Ovary (tissue), 7 donors: ENCODE measurements at regions not wholly inside any gene's neighbourhood (a gene's known extent, or its start where the extent isn't known, plus 50 kb on each side); places are given as distances from the start of the nearest gene placed in this dataset.

Experiments used
- DNase-seq, 5 donors: peaks; one replicate each; pipeline ENCODE4 v3.0.0-alpha.2; 2019 to 2020
- H3K27ac ChIP-seq, 2 donors: fragments of 200-600 bp; one replicate each; pipeline versions ENCODE4 v1.5.1 to v1.8.0; 2019 to 2022
- H3K27me3 ChIP-seq: fragments of 200-600 bp; one replicate; pipeline ENCODE4 v1.8.0; 2022
- H3K36me3 ChIP-seq: fragments of 200-600 bp; sonication (generic); one replicate; pipeline ENCODE4 v1.5.1; 2019
- H3K4me1 ChIP-seq: one replicate; pipeline ENCODE4 v1.8.1; 2013; ENCODE audit warnings: mild to moderate bottlenecking, moderate library complexity; ENCODE audit not compliant: insufficient read depth
- H3K4me3 ChIP-seq: fragments of 200-600 bp; sonication (generic); one replicate; pipeline ENCODE4 v1.5.1; 2017
- H3K9me3 ChIP-seq, 2 donors: fragments of 200-600 bp in 1 of 2; sonication (generic) in 1 of 2; one replicate each; pipeline versions ENCODE4 v1.5.1 to v1.8.1; 2013 to 2019; ENCODE audit warnings: mild to moderate bottlenecking in 1 of 2, moderate library complexity in 1 of 2
- CTCF ChIP-seq, 3 donors: fragments of 450-650 bp in 2 of 3; fragments of 200-600 bp in 1 of 3; IDR thresholded peaks; one replicate each; pipeline versions ENCODE4 v1.5.1 to v1.8.0; 2016 to 2022; ENCODE audit warnings: antibody characterized with exemption in 3 of 3, mild to moderate bottlenecking in 1 of 3
- EP300 ChIP-seq: sonication (generic); formaldehyde crosslinking; IDR thresholded peaks from one replicate; pipeline ENCODE4 v1.6.1; 2017; ENCODE audit warnings: antibody characterized with exemption
- POLR2A ChIP-seq: fragments of 450-650 bp; IDR thresholded peaks from one replicate; pipeline ENCODE4 v1.6.1; 2017; ENCODE audit warnings: antibody characterized with exemption, mild to moderate bottlenecking, moderate library complexity
- WGBS, 3 donors: extraction: QIAGEN DNeasy Blood & Tissue Kit in 1 of 3; methylation state at CpG; one replicate each; pipeline versions ENCODE4 v1.1.5 to v1.1.7; 2013 to 2017; 5-methylcytosine and 5-hydroxymethylcytosine counted together
- intact Hi-C, 4 donors: fragments of 100-400 bp; cut with DNase I; formaldehyde crosslinking; loops; one replicate each; pipeline versions ENCODE4 v1.11.0 to v1.15.1; 2022 to 2023
- donor health status: DM: no; HTN: no; CAD: no; lungs with moderate emphysema.
- donor health status: DM: no; HTN: no; CAD: no.
- donor health status: Bipolar disorder and iron deficiency.
- donor health status: DM: no; HTN: no; CAD: no.
- donor health status: DM: yes; HTN: yes; CAD: no.

DNA sequence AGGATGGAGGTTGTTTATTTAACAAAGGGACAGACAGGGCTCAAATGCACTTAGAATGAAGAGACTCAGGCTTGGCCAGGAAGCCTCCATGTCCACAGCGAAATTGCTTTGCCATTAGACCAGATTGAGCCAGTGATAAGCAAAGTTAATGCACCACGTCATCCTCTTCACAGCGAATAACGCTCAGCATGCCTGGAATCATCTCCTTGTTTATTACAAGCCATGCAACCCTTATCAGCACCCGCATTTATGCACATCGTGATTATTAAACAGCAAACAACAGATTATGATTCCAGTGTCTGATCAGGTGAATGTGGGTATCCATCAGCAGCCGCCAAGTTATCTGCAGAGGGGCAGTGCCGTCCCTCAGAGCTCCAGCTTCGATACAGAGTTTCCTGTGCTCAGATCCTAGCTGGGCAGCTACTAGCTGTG is 175.0 kb upstream of the TMEM132C start:
- no peak for TF ChIP-seq EP300
- TF ChIP-seq CTCF (IDR thresholded peaks at IDR 0.05) = no peak
- TF ChIP-seq POLR2A = no peak
- intact Hi-C loops = no loop called here
- Histone ChIP-seq H3K4me3 (no peak overlapping the region), H3K36me3 (no peaks in the 10 kb centered on the region), H3K4me1 (no peaks in the 10 kb centered on the region), H3K9me3 (no peaks in the 10 kb centered on the region), H3K27me3 (no peaks in the 10 kb centered on the region), H3K27ac (no peak overlapping the region)
- WGBS, 3 donors = 60 to 67% (median 61%) methylated on average over 9 of the region's 9 CpGs
- DNase-seq = no peak

DNA sequence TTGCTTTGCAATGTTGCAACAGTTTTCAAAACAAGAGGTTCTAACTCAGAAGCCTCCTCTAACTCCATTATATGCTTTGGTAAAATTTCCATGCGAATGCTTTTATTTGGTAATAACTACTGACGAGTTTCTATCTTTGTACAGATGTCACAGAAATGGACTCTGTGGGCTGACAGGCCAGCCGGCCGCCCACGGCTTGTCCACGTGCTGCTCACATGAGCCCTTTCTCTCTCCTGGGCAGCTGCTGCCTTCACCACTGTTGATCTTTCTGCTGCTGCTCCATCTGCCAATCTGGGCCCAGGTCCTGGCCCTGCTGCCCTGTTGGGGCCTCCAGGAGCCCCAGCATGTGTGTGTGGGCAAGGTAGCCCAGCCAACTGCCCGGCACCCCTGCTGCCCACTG is 168.2 kb upstream of the TMEM132C start:
- TF ChIP-seq CTCF (IDR thresholded peaks at IDR 0.05) (no peak), POLR2A (no peak), EP300 (no peak)
- Histone ChIP-seq H3K4me3 (no peak overlapping the region), H3K27me3 (peaks cover 3% of the 10 kb centered on the region), H3K4me1 (no peaks in the 10 kb centered on the region), H3K27ac (no peak overlapping the region), H3K9me3 (no peaks in the 10 kb centered on the region), H3K36me3 (no peaks in the 10 kb centered on the region)
- DNase-seq = no peak
- 55 to 67% (median 60%) methylated on average over 7 of the region's 7 CpGs for WGBS, 3 donors
- intact Hi-C loops = no loop called here

GRCh38 chr12:128103152-128103551 is 163.8 kb upstream of the TMEM132C start:
- Histone ChIP-seq H3K4me1 (no peaks in the 10 kb centered on the region), H3K27me3 (peaks cover 3% of the 10 kb centered on the region), H3K27ac (no peak overlapping the region), H3K9me3 (no peaks in the 10 kb centered on the region), H3K4me3 (no peak overlapping the region), H3K36me3 (no peaks in the 10 kb centered on the region)
- DNase-seq = no peak
- intact Hi-C loops = no loop called here
- TF ChIP-seq EP300 (no peak), CTCF (IDR thresholded peaks at IDR 0.05) (no peak), POLR2A (no peak)
- 78 to 86% (median 86%) methylated on average over 6 of the region's 6 CpGs for WGBS, 3 donors

DNA sequence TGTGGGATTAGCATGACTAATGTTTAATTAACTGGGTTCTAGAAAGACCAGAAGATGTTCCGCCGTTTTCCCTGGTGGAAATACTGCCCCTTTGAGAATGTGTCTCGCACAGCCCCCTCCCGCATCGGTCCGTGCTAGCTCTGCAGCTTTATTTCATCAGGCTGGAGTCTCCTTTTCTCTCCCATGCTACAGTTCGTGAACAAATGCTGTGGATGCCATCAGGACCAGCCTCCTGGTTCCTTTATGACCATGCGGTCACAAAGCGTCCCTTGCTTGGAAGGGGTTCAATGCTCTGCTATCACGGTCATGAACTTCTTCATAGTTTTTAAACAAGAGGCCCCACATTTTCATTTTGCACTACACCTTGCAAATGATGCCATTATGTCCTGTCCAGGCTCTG is 157.7 kb upstream of the TMEM132C start:
- no peak overlapping the region for H3K4me3 ChIP-seq
- WGBS, 3 donors = 86 to 90% (median 87%) methylated on average over 10 of the region's 10 CpGs
- no peaks in the 10 kb centered on the region for H3K27me3 ChIP-seq
- no peak for DNase-seq
- H3K9me3 ChIP-seq = no peaks in the 10 kb centered on the region
- TF ChIP-seq CTCF (IDR thresholded peaks at IDR 0.05) = no peak
- no peak for TF ChIP-seq EP300
- TF ChIP-seq POLR2A = no peak
- H3K27ac ChIP-seq = no peak overlapping the region
- intact Hi-C loops = no loop called here
- H3K36me3 ChIP-seq = no peaks in the 10 kb centered on the region
- H3K4me1 ChIP-seq = no peaks in the 10 kb centered on the region

GRCh38 chr12:128109636-128110035 is 157.3 kb upstream of the TMEM132C start:
- H3K36me3 ChIP-seq = no peaks in the 10 kb centered on the region
- H3K4me3 ChIP-seq = no peak overlapping the region
- H3K27ac ChIP-seq = no peak overlapping the region
- no peak for DNase-seq
- 77 to 80% (median 80%) methylated on average over 12 of the region's 12 CpGs for WGBS, 3 donors
- intact Hi-C loops = no loop called here
- TF ChIP-seq CTCF (IDR thresholded peaks at IDR 0.05) (no peak), EP300 (no peak), POLR2A (no peak)
- H3K4me1 ChIP-seq = no peaks in the 10 kb centered on the region
- no peaks in the 10 kb centered on the region for H3K9me3 ChIP-seq
- no peaks in the 10 kb centered on the region for H3K27me3 ChIP-seq
